Right atrium auricular region (tissue), 2 donors: ENCODE measurements at regions not wholly inside any gene's neighbourhood (a gene's known extent, or its start where the extent isn't known, plus 50 kb on each side); places are given as distances from the start of the nearest gene placed in this dataset.

Source experiments
- DNase-seq: peaks from one replicate; pipeline ENCODE4 v3.0.0-alpha.2; 2019; ENCODE audit warnings: low spot score
- H3K27ac ChIP-seq, 2 donors: fragments of 200-600 bp; sonication (generic); 1 replicate in 1 of 2; 2 replicates in 1 of 2; pipeline ENCODE4 v1.5.1; 2016 to 2019
- H3K27me3 ChIP-seq, 2 donors: fragments of 200-600 bp; sonication (generic); one replicate each; pipeline versions ENCODE4 v1.5.1 to v1.6.0; 2017 to 2019
- H3K36me3 ChIP-seq: fragments of 200-600 bp; sonication (generic); one replicate; pipeline ENCODE4 v1.5.1; 2016
- H3K4me1 ChIP-seq, 2 donors: fragments of 200-600 bp; sonication (generic); one replicate each; pipeline versions ENCODE4 v1.5.1 to v1.6.0; 2017 to 2019
- H3K4me3 ChIP-seq, 2 donors: fragments of 200-600 bp; sonication (generic); 1 replicate in 1 of 2; 2 replicates in 1 of 2; pipeline ENCODE4 v1.5.1; 2017 to 2019; ENCODE audit warnings: mild to moderate bottlenecking in 1 of 2, moderate library complexity in 1 of 2
- H3K9me3 ChIP-seq, 2 donors: fragments of 200-600 bp; sonication (generic); one replicate each; pipeline ENCODE4 v1.5.1; 2019
- TF ChIP-seq, protein P1 (sequence below), 2 donors: fragments of 200-600 bp; sonication (generic); IDR thresholded peaks; one replicate each; pipeline ENCODE4 v1.5.1; 2019; ENCODE audit warnings: antibody characterized with exemption in 2 of 2

DNA sequence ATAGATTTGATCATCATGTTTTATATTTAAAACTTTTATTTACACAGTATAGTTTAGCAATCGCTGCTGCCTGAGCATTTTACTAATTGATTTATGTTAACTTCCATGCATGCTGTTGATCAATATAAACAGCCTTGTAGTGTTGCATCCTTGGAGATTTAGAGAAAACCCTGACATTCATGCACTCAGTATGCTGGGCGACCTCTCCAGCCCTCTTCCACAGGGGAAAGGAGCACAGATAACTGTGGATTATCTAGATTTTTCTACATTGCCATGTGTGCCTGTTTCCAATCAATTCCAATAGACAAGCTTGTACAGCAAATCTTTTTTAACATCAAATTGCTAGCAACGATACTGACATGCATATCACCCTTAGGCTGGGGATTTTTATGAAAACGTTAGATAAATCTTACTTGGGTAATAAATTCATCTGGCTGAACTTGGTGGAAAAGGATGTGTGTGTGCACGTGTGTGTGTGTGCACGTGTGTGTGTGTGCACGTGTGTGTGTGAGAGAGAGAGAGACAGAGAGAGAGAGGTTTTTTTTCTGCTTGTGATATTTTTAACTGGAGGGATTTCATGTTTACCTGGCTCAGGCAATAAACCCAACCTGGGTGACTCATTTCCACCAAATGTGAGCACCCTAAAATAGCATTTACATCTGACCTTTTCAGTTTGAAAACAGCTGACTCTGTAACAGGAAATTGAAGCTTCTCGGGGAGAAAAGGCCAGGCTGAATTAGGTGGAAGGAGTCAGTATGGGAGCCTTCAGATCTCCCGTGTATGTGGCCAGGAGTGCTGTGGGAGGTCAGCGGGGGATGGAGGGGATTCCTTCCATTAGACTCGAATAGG, 339.8 kb downstream of the PRDM2 start:
- H3K36me3 ChIP-seq: no peaks in the 10 kb centered on the region
- TF ChIP-seq, protein P1, sequence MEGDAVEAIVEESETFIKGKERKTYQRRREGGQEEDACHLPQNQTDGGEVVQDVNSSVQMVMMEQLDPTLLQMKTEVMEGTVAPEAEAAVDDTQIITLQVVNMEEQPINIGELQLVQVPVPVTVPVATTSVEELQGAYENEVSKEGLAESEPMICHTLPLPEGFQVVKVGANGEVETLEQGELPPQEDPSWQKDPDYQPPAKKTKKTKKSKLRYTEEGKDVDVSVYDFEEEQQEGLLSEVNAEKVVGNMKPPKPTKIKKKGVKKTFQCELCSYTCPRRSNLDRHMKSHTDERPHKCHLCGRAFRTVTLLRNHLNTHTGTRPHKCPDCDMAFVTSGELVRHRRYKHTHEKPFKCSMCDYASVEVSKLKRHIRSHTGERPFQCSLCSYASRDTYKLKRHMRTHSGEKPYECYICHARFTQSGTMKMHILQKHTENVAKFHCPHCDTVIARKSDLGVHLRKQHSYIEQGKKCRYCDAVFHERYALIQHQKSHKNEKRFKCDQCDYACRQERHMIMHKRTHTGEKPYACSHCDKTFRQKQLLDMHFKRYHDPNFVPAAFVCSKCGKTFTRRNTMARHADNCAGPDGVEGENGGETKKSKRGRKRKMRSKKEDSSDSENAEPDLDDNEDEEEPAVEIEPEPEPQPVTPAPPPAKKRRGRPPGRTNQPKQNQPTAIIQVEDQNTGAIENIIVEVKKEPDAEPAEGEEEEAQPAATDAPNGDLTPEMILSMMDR (IDR thresholded peaks at IDR 0.05): no peak

DNA sequence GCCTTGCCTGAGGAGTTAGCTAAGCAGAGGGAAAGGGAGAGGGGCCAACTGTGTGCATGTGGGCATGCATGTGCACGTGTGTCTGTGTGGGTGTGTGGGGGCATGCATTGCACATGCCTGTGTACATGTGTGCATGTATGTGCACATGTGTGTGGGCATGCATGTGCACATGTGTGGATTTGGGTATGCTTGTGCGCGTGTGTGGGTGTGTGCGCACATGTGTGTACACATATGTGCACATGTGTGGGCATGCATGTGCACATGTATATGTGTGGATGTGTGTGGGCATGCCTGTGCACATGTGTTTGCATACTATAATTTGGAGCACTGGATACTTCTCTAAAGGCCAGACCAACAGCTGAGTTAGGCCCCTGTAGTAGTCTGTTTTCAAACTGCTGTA, 350.0 kb downstream of the PRDM2 start:
- H3K27ac ChIP-seq: no peak overlapping the region
- no peaks in the 10 kb centered on the region for H3K9me3 ChIP-seq
- no peak for DNase-seq
- H3K36me3 ChIP-seq: no peaks in the 10 kb centered on the region
- no peaks in the 10 kb centered on the region for H3K4me1 ChIP-seq
- H3K27me3 ChIP-seq: no peaks in the 10 kb centered on the region
- no peak overlapping the region for H3K4me3 ChIP-seq
- TF ChIP-seq, protein P1 (IDR thresholded peaks at IDR 0.05): no peak

More for the DNA sequence above, 339.8 kb downstream of the PRDM2 start:
- DNase-seq: no peak
- H3K27me3 ChIP-seq: no peaks in the 10 kb centered on the region
- H3K27ac ChIP-seq: no peak overlapping the region
- H3K4me1 ChIP-seq: no peaks in the 10 kb centered on the region
- H3K4me3 ChIP-seq: no peak overlapping the region
- peaks cover 0 to 20% of the 10 kb centered on the region in 2 donors for H3K9me3 ChIP-seq

DNA sequence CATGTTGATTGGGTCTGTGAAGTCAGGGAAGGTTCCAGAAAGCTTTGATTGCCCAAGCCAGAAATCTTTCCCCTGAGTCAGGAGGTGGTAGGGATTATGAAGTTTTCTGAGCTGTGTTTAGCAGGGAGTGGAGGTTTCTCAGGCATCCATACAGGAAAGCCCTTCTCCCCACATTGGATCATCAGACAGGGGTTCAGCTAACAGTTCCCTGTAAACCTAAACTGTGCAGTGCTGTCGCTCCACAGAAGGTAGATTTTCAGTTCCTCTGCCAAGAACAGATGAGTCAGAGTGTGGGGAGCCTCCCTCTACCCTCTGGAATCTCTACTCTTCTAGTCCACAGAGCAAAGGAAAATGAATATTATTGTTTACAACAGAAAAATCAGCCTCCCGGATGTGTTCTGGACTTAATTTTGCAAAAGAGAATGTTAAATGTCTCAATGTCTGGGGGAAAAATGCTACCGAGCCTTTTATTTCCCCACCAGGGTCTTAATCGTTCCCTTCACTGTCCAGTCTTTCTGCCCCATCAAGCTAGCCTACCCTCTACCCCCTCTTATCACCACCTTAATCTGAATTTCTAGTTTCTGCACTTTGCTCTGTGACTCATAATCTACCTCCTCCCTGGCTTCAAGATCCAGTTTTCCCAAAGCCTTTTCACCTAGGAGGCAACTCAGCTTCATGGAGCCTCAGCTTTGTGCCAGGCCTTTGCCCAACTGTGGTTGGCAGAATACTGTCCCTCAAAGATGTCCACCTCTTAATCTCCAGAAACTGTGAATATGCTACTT, 355.6 kb downstream of the PRDM2 start:
- no peak overlapping the region for H3K4me3 ChIP-seq
- H3K4me1 ChIP-seq: no peaks in the 10 kb centered on the region
- no peaks in the 10 kb centered on the region for H3K27me3 ChIP-seq
- TF ChIP-seq, protein P1 (IDR thresholded peaks at IDR 0.05): no peak
- DNase-seq: no peak
- H3K27ac ChIP-seq: no peak overlapping the region
- H3K9me3 ChIP-seq: no peaks in the 10 kb centered on the region
- no peaks in the 10 kb centered on the region for H3K36me3 ChIP-seq

DNA sequence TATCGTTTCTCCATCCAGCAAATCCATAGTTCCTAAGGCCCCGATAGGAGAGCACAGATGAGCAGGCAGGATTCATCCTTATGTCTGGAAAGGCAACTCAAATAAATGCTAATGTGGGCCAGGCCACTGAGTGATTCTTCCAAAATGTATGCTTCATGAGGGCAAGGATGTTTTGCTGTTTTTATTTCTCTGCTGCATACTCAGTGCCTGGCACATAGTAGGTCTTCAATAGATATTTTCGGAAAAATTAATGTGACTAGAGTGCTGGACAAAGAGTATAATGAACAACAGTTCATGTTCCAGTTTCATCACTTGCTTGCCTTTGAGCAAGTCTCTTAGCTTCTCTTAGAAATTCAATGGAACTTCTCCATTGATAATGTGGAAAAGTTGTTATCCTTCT, 357.7 kb downstream of the PRDM2 start:
- no peak for DNase-seq
- Histone ChIP-seq H3K9me3 (no peaks in the 10 kb centered on the region), H3K4me1 (no peaks in the 10 kb centered on the region), H3K27me3 (no peaks in the 10 kb centered on the region), H3K27ac (no peak overlapping the region), H3K4me3 (no peak overlapping the region), H3K36me3 (no peaks in the 10 kb centered on the region)
- TF ChIP-seq, protein P1 (IDR thresholded peaks at IDR 0.05): no peak

DNA sequence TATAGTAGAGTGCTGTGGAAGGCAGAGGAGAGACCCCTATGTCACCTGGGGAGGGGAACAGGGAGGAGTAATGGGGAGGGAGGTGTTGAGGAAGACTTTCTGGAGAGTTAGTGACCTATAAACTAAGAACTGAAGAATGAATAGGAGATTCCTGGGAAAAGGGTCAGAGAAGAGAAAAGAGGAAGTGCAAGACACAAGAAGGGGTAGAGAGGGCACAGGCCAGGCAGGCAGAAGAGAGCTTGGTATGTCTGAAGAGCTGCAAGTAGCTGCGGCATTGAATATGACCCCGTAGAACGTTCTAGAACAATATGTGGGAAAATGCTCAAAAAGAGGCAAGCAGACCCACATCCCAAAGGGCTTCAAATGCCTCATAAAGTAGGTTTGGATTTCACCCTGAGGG, 361.2 kb downstream of the PRDM2 start:
- Histone ChIP-seq H3K36me3 (no peaks in the 10 kb centered on the region), H3K27me3 (no peaks in the 10 kb centered on the region), H3K4me3 (no peak overlapping the region), H3K4me1 (no peaks in the 10 kb centered on the region), H3K27ac (no peak overlapping the region), H3K9me3 (no peaks in the 10 kb centered on the region)
- TF ChIP-seq, protein P1 (IDR thresholded peaks at IDR 0.05): no peak
- DNase-seq: no peak
